GM10266 (cell line): ENCODE measurements at regions not wholly inside any gene's neighbourhood (a gene's known extent, or its start where the extent isn't known, plus 50 kb on each side); places are given as distances from the start of the nearest gene placed in this dataset.

Experiments used
- DNase-seq: peaks from one replicate; pipeline ENCODE4 v3.0.0; 2012; ENCODE audit errors: extremely low spot score
- TF ChIP-seq, protein P1 (sequence below): IDR thresholded peaks from 2 replicates; pipeline ENCODE4 v1.5.1; 2012; ENCODE audit warnings: mild to moderate bottlenecking, low read depth; ENCODE audit not compliant: control insufficient read depth, insufficient read depth; ENCODE audit errors: missing control alignments

DNA sequence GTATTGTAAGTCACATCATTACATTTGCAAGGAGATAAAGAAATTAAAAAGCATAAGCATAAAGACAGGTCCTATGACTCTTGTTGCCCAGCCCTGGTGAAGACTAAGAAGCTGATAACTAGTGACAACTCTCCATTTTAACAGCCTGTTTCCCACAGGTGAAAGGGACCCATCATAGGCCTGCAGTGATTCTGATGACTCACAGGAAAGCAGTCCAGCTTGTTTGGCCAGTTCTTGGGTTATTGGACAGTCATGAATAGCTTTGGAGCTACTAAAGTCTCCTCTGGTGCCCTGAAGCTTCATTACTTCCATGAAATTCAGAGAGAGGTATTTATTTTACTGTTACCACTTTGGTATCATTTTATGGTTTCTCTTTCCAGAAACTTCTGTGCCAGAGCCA, 55.5 kb upstream of the DYRK2 start:
- DNase-seq = no peak
- TF ChIP-seq, protein P1, sequence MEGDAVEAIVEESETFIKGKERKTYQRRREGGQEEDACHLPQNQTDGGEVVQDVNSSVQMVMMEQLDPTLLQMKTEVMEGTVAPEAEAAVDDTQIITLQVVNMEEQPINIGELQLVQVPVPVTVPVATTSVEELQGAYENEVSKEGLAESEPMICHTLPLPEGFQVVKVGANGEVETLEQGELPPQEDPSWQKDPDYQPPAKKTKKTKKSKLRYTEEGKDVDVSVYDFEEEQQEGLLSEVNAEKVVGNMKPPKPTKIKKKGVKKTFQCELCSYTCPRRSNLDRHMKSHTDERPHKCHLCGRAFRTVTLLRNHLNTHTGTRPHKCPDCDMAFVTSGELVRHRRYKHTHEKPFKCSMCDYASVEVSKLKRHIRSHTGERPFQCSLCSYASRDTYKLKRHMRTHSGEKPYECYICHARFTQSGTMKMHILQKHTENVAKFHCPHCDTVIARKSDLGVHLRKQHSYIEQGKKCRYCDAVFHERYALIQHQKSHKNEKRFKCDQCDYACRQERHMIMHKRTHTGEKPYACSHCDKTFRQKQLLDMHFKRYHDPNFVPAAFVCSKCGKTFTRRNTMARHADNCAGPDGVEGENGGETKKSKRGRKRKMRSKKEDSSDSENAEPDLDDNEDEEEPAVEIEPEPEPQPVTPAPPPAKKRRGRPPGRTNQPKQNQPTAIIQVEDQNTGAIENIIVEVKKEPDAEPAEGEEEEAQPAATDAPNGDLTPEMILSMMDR = no peak

- TF ChIP-seq, protein P1 = no peak
- DNase-seq = no peak
These were observed 54.8 kb upstream of the DYRK2 start for GRCh38 chr12:67593461-67594330.

- TF ChIP-seq, protein P1 = no peak
These were observed 53.7 kb upstream of the DYRK2 start for GRCh38 chr12:67594888-67595287.

GRCh38 chr12:67595365-67595764, 53.2 kb upstream of the DYRK2 start:
- TF ChIP-seq, protein P1 = no peak

More at GRCh38 chr12:67594888-67595287, 53.7 kb upstream of the DYRK2 start:
- DNase-seq = no peak

DNA sequence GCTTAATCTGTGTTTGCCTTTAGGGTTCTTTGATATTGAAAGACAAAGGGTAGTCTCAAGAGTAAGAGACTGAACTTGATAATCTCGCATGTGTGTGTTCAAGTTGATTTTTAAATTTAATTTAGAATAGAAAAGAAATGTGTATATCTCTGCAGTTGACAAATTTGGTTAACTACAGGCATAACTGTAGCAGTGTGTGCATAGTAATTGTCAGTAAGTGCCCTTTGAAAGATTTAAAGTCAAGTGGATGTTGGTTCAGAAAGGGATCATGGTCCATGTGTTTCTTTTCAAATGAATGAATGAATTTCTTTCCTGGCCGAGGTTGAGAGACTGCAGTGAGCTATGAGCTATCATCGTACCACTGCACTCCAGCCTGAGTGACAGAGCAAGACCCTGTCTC, 49.9 kb upstream of the DYRK2 start:
- TF ChIP-seq, protein P1 = no peak
- DNase-seq = no peak

More at GRCh38 chr12:67595365-67595764, 53.2 kb upstream of the DYRK2 start:
- no peak for DNase-seq
